ENCODE measurements at regions not wholly inside any gene's neighbourhood (a gene's known extent, or its start where the extent isn't known, plus 50 kb on each side); places are given as distances from the start of the nearest gene placed in this dataset.

DNA sequence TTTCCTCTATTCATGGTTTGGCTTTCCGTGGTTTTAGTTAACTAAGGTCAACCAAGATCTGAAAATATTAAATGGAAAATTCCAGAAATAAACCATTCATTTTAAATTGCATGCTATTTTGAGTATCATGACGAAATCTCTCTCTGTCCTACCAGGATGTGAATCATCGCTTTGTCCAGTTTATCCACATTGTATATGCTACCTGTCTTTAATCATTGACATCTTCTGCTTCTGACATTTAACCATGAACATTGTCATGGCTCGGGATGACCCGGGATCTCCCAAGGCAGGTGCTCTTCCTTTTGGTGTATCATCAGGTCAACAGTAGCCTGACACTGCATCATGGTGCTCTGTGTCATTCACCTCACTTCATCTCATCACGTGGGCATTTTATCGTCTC lies 125.5 kb upstream of the HNRNPU start:
- Histone ChIP-seq H3K4me3 (ENCODE audit: low read depth in 1 of 2, low read length in 2 of 2) (no peak overlapping the region), H3K9ac (ENCODE audit: low read depth, low read length) (no peak overlapping the region), H3K27me3 (ENCODE audit: insufficient read depth, low read length, poor library complexity) (no peaks in the 10 kb centered on the region), H2AFZ (ENCODE audit: low read depth, low read length) (no peak overlapping the region), H3K27ac (ENCODE audit: low read length) (no peak overlapping the region), H4K20me1 (ENCODE audit: insufficient read depth, low read length) (no peaks in the 10 kb centered on the region), H3K4me2 (ENCODE audit: insufficient read depth, low read length) (no peak overlapping the region), H3K36me3 (ENCODE audit: insufficient read depth, low read length) (no peaks in the 10 kb centered on the region), H3K79me2 (ENCODE audit: insufficient read depth, low read length) (peaks cover 5% of the 10 kb centered on the region; the same call in 1 of the 2 replicates), H3K9me3 (ENCODE audit: insufficient read depth, low read length, severe bottlenecking) (no peaks in the 10 kb centered on the region), H3K4me1 (ENCODE audit: insufficient read depth, low read length) (no peaks in the 10 kb centered on the region)
- TF ChIP-seq, protein P1, sequence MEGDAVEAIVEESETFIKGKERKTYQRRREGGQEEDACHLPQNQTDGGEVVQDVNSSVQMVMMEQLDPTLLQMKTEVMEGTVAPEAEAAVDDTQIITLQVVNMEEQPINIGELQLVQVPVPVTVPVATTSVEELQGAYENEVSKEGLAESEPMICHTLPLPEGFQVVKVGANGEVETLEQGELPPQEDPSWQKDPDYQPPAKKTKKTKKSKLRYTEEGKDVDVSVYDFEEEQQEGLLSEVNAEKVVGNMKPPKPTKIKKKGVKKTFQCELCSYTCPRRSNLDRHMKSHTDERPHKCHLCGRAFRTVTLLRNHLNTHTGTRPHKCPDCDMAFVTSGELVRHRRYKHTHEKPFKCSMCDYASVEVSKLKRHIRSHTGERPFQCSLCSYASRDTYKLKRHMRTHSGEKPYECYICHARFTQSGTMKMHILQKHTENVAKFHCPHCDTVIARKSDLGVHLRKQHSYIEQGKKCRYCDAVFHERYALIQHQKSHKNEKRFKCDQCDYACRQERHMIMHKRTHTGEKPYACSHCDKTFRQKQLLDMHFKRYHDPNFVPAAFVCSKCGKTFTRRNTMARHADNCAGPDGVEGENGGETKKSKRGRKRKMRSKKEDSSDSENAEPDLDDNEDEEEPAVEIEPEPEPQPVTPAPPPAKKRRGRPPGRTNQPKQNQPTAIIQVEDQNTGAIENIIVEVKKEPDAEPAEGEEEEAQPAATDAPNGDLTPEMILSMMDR (IDR thresholded peaks at IDR 0.05; ENCODE audit: borderline replicate concordance, extremely low read depth, low read length, poor library complexity, severe bottlenecking): no peak
- no peak for TF ChIP-seq EZH2 (IDR thresholded peaks at IDR 0.05; ENCODE audit: borderline replicate concordance, low read depth, low read length, severe bottlenecking)
- DNase-seq: no peak
- ATAC-seq (ENCODE audit: insufficient read depth, low read depth): no peak

DNA sequence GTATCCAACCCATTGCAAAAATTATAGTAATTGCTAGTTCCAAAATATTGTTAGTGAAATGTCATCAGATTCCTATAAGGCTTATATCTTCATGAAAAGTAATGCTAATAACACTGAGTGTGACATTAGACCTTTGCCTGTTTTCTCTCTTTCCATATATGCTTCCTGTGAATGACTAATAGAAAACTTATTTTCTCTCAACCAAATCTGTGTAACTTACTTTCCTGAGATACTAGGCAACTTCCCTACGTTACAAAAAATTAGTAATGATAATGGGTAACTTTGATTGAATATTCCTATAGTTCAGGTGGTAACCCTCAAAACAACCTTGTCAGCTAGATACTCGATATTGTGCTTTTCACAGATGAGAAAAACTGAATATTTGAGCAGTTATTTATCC lies 124.2 kb upstream of the HNRNPU start:
- no peaks in the 10 kb centered on the region for H3K27me3 ChIP-seq (ENCODE audit: insufficient read depth, low read length, poor library complexity)
- H3K9ac ChIP-seq (ENCODE audit: low read depth, low read length): no peak overlapping the region
- DNase-seq (no peak), ATAC-seq (ENCODE audit: insufficient read depth, low read depth) (no peak)
- no peak overlapping the region for H3K4me2 ChIP-seq (ENCODE audit: insufficient read depth, low read length)
- H3K79me2 ChIP-seq (ENCODE audit: insufficient read depth, low read length): peaks cover 5% of the 10 kb centered on the region; the same call in 1 of the 2 replicates
- H3K4me3 ChIP-seq (ENCODE audit: low read depth in 1 of 2, low read length in 2 of 2): no peak overlapping the region
- H2AFZ ChIP-seq (ENCODE audit: low read depth, low read length): no peak overlapping the region
- TF ChIP-seq, protein P1 (IDR thresholded peaks at IDR 0.05; ENCODE audit: borderline replicate concordance, extremely low read depth, low read length, poor library complexity, severe bottlenecking): no peak
- TF ChIP-seq EZH2 (IDR thresholded peaks at IDR 0.05; ENCODE audit: borderline replicate concordance, low read depth, low read length, severe bottlenecking): no peak
- no peaks in the 10 kb centered on the region for H3K36me3 ChIP-seq (ENCODE audit: insufficient read depth, low read length)
- no peak overlapping the region for H3K27ac ChIP-seq (ENCODE audit: low read length)
- no peaks in the 10 kb centered on the region for H3K4me1 ChIP-seq (ENCODE audit: insufficient read depth, low read length)
- no peaks in the 10 kb centered on the region for H3K9me3 ChIP-seq (ENCODE audit: insufficient read depth, low read length, severe bottlenecking)
- no peaks in the 10 kb centered on the region for H4K20me1 ChIP-seq (ENCODE audit: insufficient read depth, low read length)

GRCh38 chr1:244980605-244981004 lies 116.3 kb upstream of the HNRNPU start:
- no peak for TF ChIP-seq EZH2 (IDR thresholded peaks at IDR 0.05; ENCODE audit: borderline replicate concordance, low read depth, low read length, severe bottlenecking)
- TF ChIP-seq, protein P1 (IDR thresholded peaks at IDR 0.05; ENCODE audit: borderline replicate concordance, extremely low read depth, low read length, poor library complexity, severe bottlenecking): no peak
- Histone ChIP-seq H2AFZ (ENCODE audit: low read depth, low read length) (no peak overlapping the region), H3K36me3 (ENCODE audit: insufficient read depth, low read length) (no peaks in the 10 kb centered on the region), H3K4me2 (ENCODE audit: insufficient read depth, low read length) (no peak overlapping the region), H3K27ac (ENCODE audit: low read length) (no peak overlapping the region), H4K20me1 (ENCODE audit: insufficient read depth, low read length) (no peaks in the 10 kb centered on the region), H3K79me2 (ENCODE audit: insufficient read depth, low read length) (peaks cover 19% of the 10 kb centered on the region; the same call in 1 of the 2 replicates), H3K9me3 (ENCODE audit: insufficient read depth, low read length, severe bottlenecking) (no peaks in the 10 kb centered on the region), H3K27me3 (ENCODE audit: insufficient read depth, low read length, poor library complexity) (no peaks in the 10 kb centered on the region), H3K4me3 (ENCODE audit: low read depth in 1 of 2, low read length in 2 of 2) (no peak overlapping the region), H3K4me1 (ENCODE audit: insufficient read depth, low read length) (no peaks in the 10 kb centered on the region), H3K9ac (ENCODE audit: low read depth, low read length) (no peak overlapping the region)
- DNase-seq (no peak), ATAC-seq (ENCODE audit: insufficient read depth, low read depth) (no peak)

- no peaks in the 10 kb centered on the region for H3K36me3 ChIP-seq (ENCODE audit: insufficient read depth, low read length)
- no peak overlapping the region for H3K9ac ChIP-seq (ENCODE audit: low read depth, low read length)
- no peak overlapping the region for H3K27ac ChIP-seq (ENCODE audit: low read length)
- no peak overlapping the region for H3K4me3 ChIP-seq (ENCODE audit: low read depth in 1 of 2, low read length in 2 of 2)
- no peaks in the 10 kb centered on the region for H3K9me3 ChIP-seq (ENCODE audit: insufficient read depth, low read length, severe bottlenecking)
- H3K27me3 ChIP-seq (ENCODE audit: insufficient read depth, low read length, poor library complexity): no peaks in the 10 kb centered on the region
- H2AFZ ChIP-seq (ENCODE audit: low read depth, low read length): no peak overlapping the region
- H4K20me1 ChIP-seq (ENCODE audit: insufficient read depth, low read length): no peaks in the 10 kb centered on the region
- no peak overlapping the region for H3K4me2 ChIP-seq (ENCODE audit: insufficient read depth, low read length)
- DNase-seq (no peak), ATAC-seq (ENCODE audit: insufficient read depth, low read depth) (no peak)
- peaks cover 54% of the 10 kb centered on the region for H3K79me2 ChIP-seq (ENCODE audit: insufficient read depth, low read length)
- H3K4me1 ChIP-seq (ENCODE audit: insufficient read depth, low read length): peaks cover 14% of the 10 kb centered on the region
- TF ChIP-seq, protein P1 (IDR thresholded peaks at IDR 0.05; ENCODE audit: borderline replicate concordance, extremely low read depth, low read length, poor library complexity, severe bottlenecking): no peak
- no peak for TF ChIP-seq EZH2 (IDR thresholded peaks at IDR 0.05; ENCODE audit: borderline replicate concordance, low read depth, low read length, severe bottlenecking)
Measured at GRCh38 chr1:244974550-244974949, 110.2 kb upstream of the HNRNPU start.
